ENCODE measurements at regions not wholly inside any gene's neighbourhood (a gene's known extent, or its start where the extent isn't known, plus 50 kb on each side); places are given as distances from the start of the nearest gene placed in this dataset.
"Not testable (repeated sequence)": the region's sequence is repeated elsewhere in the genome, so short reads cannot be mapped to it uniquely, and the experiment has no call there.

- no peak for DNase-seq
- no peak overlapping the region for H3K4me3 ChIP-seq (ENCODE audit: low read depth, low read length)
- TF ChIP-seq CTCF (IDR thresholded peaks at IDR 0.05; ENCODE audit: low read depth, low read length) = no peak
- no peaks in the 10 kb centered on the region for H3K27me3 ChIP-seq (ENCODE audit: insufficient read depth, low read depth, severe bottlenecking)
- no peaks in the 10 kb centered on the region for H3K36me3 ChIP-seq
- no peaks in the 10 kb centered on the region for H3K9me3 ChIP-seq (ENCODE audit: severe bottlenecking)
- H3K27ac ChIP-seq = no peak overlapping the region
These were observed 535.1 kb downstream of the TMEM135 start for GRCh38 chr11:87572881-87573280.

GRCh38 chr11:87560352-87560751 lies 522.6 kb downstream of the TMEM135 start:
- H3K27ac ChIP-seq = no peak overlapping the region
- TF ChIP-seq CTCF (IDR thresholded peaks at IDR 0.05; ENCODE audit: low read depth, low read length) = no peak
- no peaks in the 10 kb centered on the region for H3K27me3 ChIP-seq (ENCODE audit: insufficient read depth, low read depth, severe bottlenecking)
- DNase-seq = no peak
- H3K36me3 ChIP-seq = no peaks in the 10 kb centered on the region
- no peak overlapping the region for H3K4me3 ChIP-seq (ENCODE audit: low read depth, low read length)
- H3K9me3 ChIP-seq (ENCODE audit: severe bottlenecking) = no peaks in the 10 kb centered on the region

GRCh38 chr11:87559852-87560251 lies 522.1 kb downstream of the TMEM135 start:
- not testable (repeated sequence) for H3K9me3 ChIP-seq (ENCODE audit: severe bottlenecking); H3K27me3 ChIP-seq (ENCODE audit: insufficient read depth, low read depth, severe bottlenecking); H3K36me3 ChIP-seq; H3K27ac ChIP-seq; H3K4me3 ChIP-seq (ENCODE audit: low read depth, low read length); DNase-seq

- Histone ChIP-seq H3K4me3 (ENCODE audit: low read depth, low read length) (no peak overlapping the region), H3K27ac (no peak overlapping the region), H3K36me3 (no peaks in the 10 kb centered on the region), H3K9me3 (ENCODE audit: severe bottlenecking) (no peaks in the 10 kb centered on the region), H3K27me3 (ENCODE audit: insufficient read depth, low read depth, severe bottlenecking) (no peaks in the 10 kb centered on the region)
- DNase-seq = no peak
- no peak for TF ChIP-seq CTCF (IDR thresholded peaks at IDR 0.05; ENCODE audit: low read depth, low read length)
These were observed 517.4 kb downstream of the TMEM135 start for GRCh38 chr11:87555101-87555500.

- no peak overlapping the region for H3K27ac ChIP-seq
- DNase-seq = no peak
- H3K9me3 ChIP-seq (ENCODE audit: severe bottlenecking) = peaks cover 14% of the 10 kb centered on the region
These were observed 511.1 kb downstream of the TMEM135 start for GRCh38 chr11:87548797-87549196.

GRCh38 chr11:87545858-87546257 lies 508.1 kb downstream of the TMEM135 start:
- Histone ChIP-seq H3K9me3 (ENCODE audit: severe bottlenecking) (peaks cover 28% of the 10 kb centered on the region), H3K27me3 (ENCODE audit: insufficient read depth, low read depth, severe bottlenecking) (no peaks in the 10 kb centered on the region), H3K36me3 (no peaks in the 10 kb centered on the region), H3K27ac (no peak overlapping the region), H3K4me3 (ENCODE audit: low read depth, low read length) (no peak overlapping the region)
- DNase-seq = no peak
- TF ChIP-seq CTCF (IDR thresholded peaks at IDR 0.05; ENCODE audit: low read depth, low read length) = no peak

More at GRCh38 chr11:87548797-87549196, 511.1 kb downstream of the TMEM135 start:
- no peak for TF ChIP-seq CTCF (IDR thresholded peaks at IDR 0.05; ENCODE audit: low read depth, low read length)
- H3K36me3 ChIP-seq = no peaks in the 10 kb centered on the region
- H3K4me3 ChIP-seq (ENCODE audit: low read depth, low read length) = no peak overlapping the region
- no peaks in the 10 kb centered on the region for H3K27me3 ChIP-seq (ENCODE audit: insufficient read depth, low read depth, severe bottlenecking)

Measured in WERI-Rb-1 (cell line).